ENCODE measurements at regions not wholly inside any gene's neighbourhood (a gene's known extent, or its start where the extent isn't known, plus 50 kb on each side); places are given as distances from the start of the nearest gene placed in this dataset.

GRCh38 chr6:94050515-94050914 lies 631.2 kb upstream of the EPHA7 start:
- TF ChIP-seq, protein P1, sequence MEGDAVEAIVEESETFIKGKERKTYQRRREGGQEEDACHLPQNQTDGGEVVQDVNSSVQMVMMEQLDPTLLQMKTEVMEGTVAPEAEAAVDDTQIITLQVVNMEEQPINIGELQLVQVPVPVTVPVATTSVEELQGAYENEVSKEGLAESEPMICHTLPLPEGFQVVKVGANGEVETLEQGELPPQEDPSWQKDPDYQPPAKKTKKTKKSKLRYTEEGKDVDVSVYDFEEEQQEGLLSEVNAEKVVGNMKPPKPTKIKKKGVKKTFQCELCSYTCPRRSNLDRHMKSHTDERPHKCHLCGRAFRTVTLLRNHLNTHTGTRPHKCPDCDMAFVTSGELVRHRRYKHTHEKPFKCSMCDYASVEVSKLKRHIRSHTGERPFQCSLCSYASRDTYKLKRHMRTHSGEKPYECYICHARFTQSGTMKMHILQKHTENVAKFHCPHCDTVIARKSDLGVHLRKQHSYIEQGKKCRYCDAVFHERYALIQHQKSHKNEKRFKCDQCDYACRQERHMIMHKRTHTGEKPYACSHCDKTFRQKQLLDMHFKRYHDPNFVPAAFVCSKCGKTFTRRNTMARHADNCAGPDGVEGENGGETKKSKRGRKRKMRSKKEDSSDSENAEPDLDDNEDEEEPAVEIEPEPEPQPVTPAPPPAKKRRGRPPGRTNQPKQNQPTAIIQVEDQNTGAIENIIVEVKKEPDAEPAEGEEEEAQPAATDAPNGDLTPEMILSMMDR (IDR thresholded peaks at IDR 0.05; ENCODE audit: insufficient read depth, low read depth, low read length), result no peak
- H3K36me3 ChIP-seq (ENCODE audit: control insufficient read depth, insufficient read depth, low read length), result no peaks in the 10 kb centered on the region
- ChIA-PET CTCF (no interaction called here), POLR2A (no interaction called here)
- no peak for DNase-seq (ENCODE audit: low read depth)
- H3K27me3 ChIP-seq (ENCODE audit: control insufficient read depth, insufficient read depth, low read length), result no peaks in the 10 kb centered on the region
- H3K4me3 ChIP-seq (ENCODE audit: low read depth, low read length), result no peak overlapping the region

DNA sequence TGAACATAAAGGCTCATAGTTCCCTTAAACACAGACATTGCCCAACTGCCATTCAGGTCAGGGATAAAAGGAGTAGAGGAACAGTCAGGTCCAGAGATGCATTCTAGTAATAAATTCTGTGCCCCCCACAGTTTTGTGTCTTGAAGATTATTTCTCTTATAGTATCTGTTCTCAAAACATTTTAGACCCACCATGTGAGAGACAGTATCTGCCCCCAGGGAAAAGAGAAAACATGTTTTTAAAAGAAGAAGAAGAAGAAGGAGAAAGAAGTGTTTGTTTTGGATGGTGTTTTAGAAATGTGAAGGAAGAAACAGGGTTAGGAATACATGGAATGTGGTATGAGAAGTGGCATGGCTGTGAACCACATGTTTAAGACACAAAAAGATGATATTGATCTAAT lies 629.6 kb upstream of the EPHA7 start:
- ChIA-PET CTCF (no interaction called here), POLR2A (no interaction called here)
- DNase-seq (ENCODE audit: low read depth), result no peak
- Histone ChIP-seq H3K36me3 (ENCODE audit: control insufficient read depth, insufficient read depth, low read length) (no peaks in the 10 kb centered on the region), H3K27me3 (ENCODE audit: control insufficient read depth, insufficient read depth, low read length) (no peaks in the 10 kb centered on the region), H3K4me3 (ENCODE audit: low read depth, low read length) (no peak overlapping the region)
- TF ChIP-seq, protein P1 (IDR thresholded peaks at IDR 0.05; ENCODE audit: insufficient read depth, low read depth, low read length), result no peak

DNA sequence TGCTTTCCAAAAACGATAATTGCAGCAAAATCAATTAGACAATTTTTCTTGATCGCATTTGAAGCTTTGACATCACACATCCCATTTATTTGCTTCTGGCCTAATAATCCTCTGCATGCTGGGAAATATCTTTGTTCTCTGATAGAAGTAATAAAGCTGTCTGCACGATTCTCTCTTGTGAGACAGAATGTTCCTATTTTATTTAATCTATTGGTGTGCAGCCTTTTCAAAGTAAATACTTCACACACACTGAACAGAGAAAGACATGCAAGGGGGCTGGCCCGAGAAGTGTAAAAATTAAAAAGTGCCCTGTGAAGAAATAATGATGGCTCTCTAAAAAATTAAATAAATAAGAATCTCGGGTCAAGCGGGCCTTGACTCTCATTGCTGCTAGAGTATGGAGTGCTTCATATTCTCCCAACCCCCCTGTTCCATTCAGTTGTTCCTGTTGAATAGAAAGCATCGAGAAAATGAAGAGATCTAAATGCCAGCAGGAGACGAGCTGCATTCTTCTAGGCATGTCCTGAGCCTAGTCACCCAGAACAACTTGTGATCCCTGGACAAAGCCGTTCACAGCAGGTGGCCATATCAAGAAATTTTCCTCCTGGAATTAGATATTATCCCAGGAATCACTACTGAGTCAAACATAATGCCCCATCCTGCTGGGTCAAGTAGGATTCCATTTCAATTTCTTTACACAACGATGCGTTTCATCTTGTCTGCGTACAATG lies 625.9 kb upstream of the EPHA7 start:
- Histone ChIP-seq H3K4me3 (ENCODE audit: low read depth, low read length) (no peak overlapping the region), H3K36me3 (ENCODE audit: control insufficient read depth, insufficient read depth, low read length) (no peaks in the 10 kb centered on the region), H3K27me3 (ENCODE audit: control insufficient read depth, insufficient read depth, low read length) (no peaks in the 10 kb centered on the region)
- ChIA-PET POLR2A (no interaction called here), CTCF (no interaction called here)
- DNase-seq (ENCODE audit: low read depth), result no peak
- TF ChIP-seq, protein P1 (IDR thresholded peaks at IDR 0.05; ENCODE audit: insufficient read depth, low read depth, low read length), result no peak

DNA sequence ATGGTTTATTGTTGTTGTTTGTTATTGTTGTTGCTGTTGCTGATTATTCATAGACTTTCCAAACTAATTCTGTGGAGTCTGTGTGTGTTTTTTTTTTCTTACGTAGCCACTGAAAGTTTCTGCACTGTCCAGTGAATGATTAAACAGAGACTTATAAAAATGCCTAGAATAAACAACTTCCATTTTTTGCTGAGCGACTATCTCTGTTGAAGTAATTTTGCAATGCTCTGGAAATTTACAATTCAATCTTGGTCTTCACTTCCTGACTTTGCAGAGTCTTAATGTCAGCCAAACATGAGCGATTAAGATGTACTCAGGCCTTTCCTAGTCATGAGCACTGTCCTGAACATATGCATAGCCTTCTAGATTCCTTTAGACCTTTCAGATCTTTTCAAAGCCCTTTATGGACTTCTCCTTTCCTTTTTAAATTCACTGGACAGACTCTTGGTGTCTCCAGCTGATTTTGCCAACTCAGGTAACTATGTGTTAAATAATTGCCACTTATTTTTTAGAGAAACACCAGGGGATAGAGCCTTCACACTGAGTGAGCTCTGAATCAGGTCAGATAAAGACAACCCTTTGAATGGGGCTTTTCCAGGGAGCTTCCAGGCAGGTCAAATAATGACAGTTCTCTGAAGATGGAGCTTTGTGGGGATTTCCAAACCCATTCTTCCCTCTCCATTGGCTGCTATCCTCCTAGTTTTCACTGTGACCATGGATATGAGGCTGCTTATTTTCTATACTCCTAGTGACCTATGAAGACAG lies 622.8 kb upstream of the EPHA7 start:
- H3K27me3 ChIP-seq (ENCODE audit: control insufficient read depth, insufficient read depth, low read length), result no peaks in the 10 kb centered on the region
- DNase-seq (ENCODE audit: low read depth), result no peak
- TF ChIP-seq, protein P1 (IDR thresholded peaks at IDR 0.05; ENCODE audit: insufficient read depth, low read depth, low read length), result no peak
- no peak overlapping the region for H3K4me3 ChIP-seq (ENCODE audit: low read depth, low read length)
- POLR2A ChIA-PET, result no interaction called here
- CTCF ChIA-PET, result no interaction called here
- H3K36me3 ChIP-seq (ENCODE audit: control insufficient read depth, insufficient read depth, low read length), result no peaks in the 10 kb centered on the region

GRCh38 chr6:94036024-94036423 lies 616.7 kb upstream of the EPHA7 start:
- no peak overlapping the region for H3K4me3 ChIP-seq (ENCODE audit: low read depth, low read length)
- ChIA-PET POLR2A (no interaction called here), CTCF (no interaction called here)
- no peaks in the 10 kb centered on the region for H3K36me3 ChIP-seq (ENCODE audit: control insufficient read depth, insufficient read depth, low read length)
- no peaks in the 10 kb centered on the region for H3K27me3 ChIP-seq (ENCODE audit: control insufficient read depth, insufficient read depth, low read length)
- DNase-seq (ENCODE audit: low read depth), result no peak
- TF ChIP-seq, protein P1 (IDR thresholded peaks at IDR 0.05; ENCODE audit: insufficient read depth, low read depth, low read length), result no peak

Data from BJ (cell line).